ENCODE measurements at regions not wholly inside any gene's neighbourhood (a gene's known extent, or its start where the extent isn't known, plus 50 kb on each side); places are given as distances from the start of the nearest gene placed in this dataset.
A peak's percentile ranks its signal among the peaks of the same experiment; 100 is the strongest.

- Histone ChIP-seq H3K4me2 (ENCODE audit: low read length) (peak overlapping the region; percentile 22), H3K4me1 (ENCODE audit: insufficient read depth, low read length) (no peaks in the 10 kb centered on the region)
Observed at GRCh38 chr7:81469869-81470723, 299.8 kb downstream of the HGF start.

GRCh38 chr7:81469153-81469868 is 300.5 kb downstream of the HGF start:
- Histone ChIP-seq H3K9ac (ENCODE audit: low read length) (no peak overlapping the region), H3K27me3 (ENCODE audit: insufficient read depth, low read length) (no peaks in the 10 kb centered on the region), H2AFZ (ENCODE audit: low read depth, low read length) (peak overlapping the region; percentile 28), H3K4me2 (ENCODE audit: low read length) (no peak overlapping the region), H3K4me1 (ENCODE audit: insufficient read depth, low read length) (no peaks in the 10 kb centered on the region), H3K36me3 (ENCODE audit: insufficient read depth, low read length) (no peaks in the 10 kb centered on the region), H3K9me3 (ENCODE audit: insufficient read depth, low read depth, low read length) (no peaks in the 10 kb centered on the region), H3K79me2 (ENCODE audit: insufficient read depth, low read length) (no peaks in the 10 kb centered on the region), H3K4me3 (ENCODE audit: insufficient read depth, low read depth, low read length) (no peak overlapping the region), H3K27ac (ENCODE audit: low read depth, low read length) (no peak overlapping the region), H4K20me1 (ENCODE audit: insufficient read depth, low read length) (no peaks in the 10 kb centered on the region)
- Mint-ChIP-seq H3K9me3 (ENCODE audit: unreplicated experiment) (no peaks in the 10 kb centered on the region), H3K27ac (ENCODE audit: unreplicated experiment) (no peak overlapping the region), H3K4me3 (ENCODE audit: unreplicated experiment) (no peak overlapping the region), H3K27me3 (ENCODE audit: low read depth, unreplicated experiment) (no peaks in the 10 kb centered on the region), H3K36me3 (ENCODE audit: low read depth, unreplicated experiment) (no peaks in the 10 kb centered on the region), H3K4me1 (ENCODE audit: low read depth, unreplicated experiment) (peaks cover 3% of the 10 kb centered on the region)
- FAIRE-seq (no peak), DNase-seq (ENCODE audit: low read depth) (no peak)
- TF ChIP-seq CTCF (IDR thresholded peaks at IDR 0.05; ENCODE audit: insufficient read depth, low read depth, low read length) (no peak), EZH2 (IDR thresholded peaks at IDR 0.05; ENCODE audit: insufficient read depth, low read length) (no peak)

More at GRCh38 chr7:81469869-81470723, 299.8 kb downstream of the HGF start:
- FAIRE-seq (peak; percentile 87), DNase-seq (ENCODE audit: low read depth) (peak; percentile 68)
- Histone ChIP-seq H3K36me3 (ENCODE audit: insufficient read depth, low read length) (no peaks in the 10 kb centered on the region), H3K27ac (ENCODE audit: low read depth, low read length) (no peak overlapping the region), H3K9me3 (ENCODE audit: insufficient read depth, low read depth, low read length) (no peaks in the 10 kb centered on the region), H2AFZ (ENCODE audit: low read depth, low read length) (peak overlapping the region; percentile 28), H3K79me2 (ENCODE audit: insufficient read depth, low read length) (no peaks in the 10 kb centered on the region), H4K20me1 (ENCODE audit: insufficient read depth, low read length) (no peaks in the 10 kb centered on the region), H3K9ac (ENCODE audit: low read length) (no peak overlapping the region), H3K27me3 (ENCODE audit: insufficient read depth, low read length) (no peaks in the 10 kb centered on the region), H3K4me3 (ENCODE audit: insufficient read depth, low read depth, low read length) (no peak overlapping the region)
- no peaks in the 10 kb centered on the region for H3K27me3 Mint-ChIP-seq (ENCODE audit: low read depth, unreplicated experiment)
- peak; percentile 76 for TF ChIP-seq CTCF (IDR thresholded peaks at IDR 0.05; ENCODE audit: insufficient read depth, low read depth, low read length)
- TF ChIP-seq EZH2 (IDR thresholded peaks at IDR 0.05; ENCODE audit: insufficient read depth, low read length), result no peak
- no peak overlapping the region for H3K27ac Mint-ChIP-seq (ENCODE audit: unreplicated experiment)
- H3K4me3 Mint-ChIP-seq (ENCODE audit: unreplicated experiment), result no peak overlapping the region
- H3K4me1 Mint-ChIP-seq (ENCODE audit: low read depth, unreplicated experiment), result peaks cover 3% of the 10 kb centered on the region
- H3K36me3 Mint-ChIP-seq (ENCODE audit: low read depth, unreplicated experiment), result no peaks in the 10 kb centered on the region
- H3K9me3 Mint-ChIP-seq (ENCODE audit: unreplicated experiment), result no peaks in the 10 kb centered on the region

Data from astrocyte (in vitro differentiated cells and primary cell).